ENCODE measurements at regions not wholly inside any gene's neighbourhood (a gene's known extent, or its start where the extent isn't known, plus 50 kb on each side); places are given as distances from the start of the nearest gene placed in this dataset.

- DNase-seq: no peak
Observed at GRCh38 chr11:113579292-113579940, 104.2 kb upstream of the DRD2 start.

DNA sequence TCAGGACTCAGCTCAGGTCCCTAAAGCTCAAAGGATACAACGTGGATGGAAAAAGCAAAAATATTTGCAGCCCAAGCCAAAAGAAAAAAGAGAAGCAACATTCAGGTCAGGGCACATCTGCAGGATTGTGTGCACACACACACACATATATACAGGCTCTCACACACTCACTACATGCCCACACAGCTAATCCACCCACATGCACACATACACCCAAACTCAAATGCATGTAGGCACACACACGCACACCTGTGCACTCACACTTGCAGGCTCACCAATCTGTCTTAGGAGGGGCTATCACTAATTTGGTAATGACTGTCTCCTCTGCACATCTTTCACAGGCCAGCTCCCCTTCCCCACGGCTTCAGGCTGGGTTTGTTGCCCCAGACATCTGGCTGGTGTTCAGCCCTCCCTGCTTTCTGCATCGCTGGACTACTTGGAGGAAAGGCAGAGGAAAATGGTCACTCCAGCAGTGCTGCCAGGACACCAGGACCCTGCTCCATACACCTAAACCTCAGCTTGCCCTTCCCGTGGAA, 103.6 kb upstream of the DRD2 start:
- no peak for DNase-seq

- DNase-seq: no peak
Observed at GRCh38 chr11:113578033-113578380, 102.8 kb upstream of the DRD2 start.

DNA sequence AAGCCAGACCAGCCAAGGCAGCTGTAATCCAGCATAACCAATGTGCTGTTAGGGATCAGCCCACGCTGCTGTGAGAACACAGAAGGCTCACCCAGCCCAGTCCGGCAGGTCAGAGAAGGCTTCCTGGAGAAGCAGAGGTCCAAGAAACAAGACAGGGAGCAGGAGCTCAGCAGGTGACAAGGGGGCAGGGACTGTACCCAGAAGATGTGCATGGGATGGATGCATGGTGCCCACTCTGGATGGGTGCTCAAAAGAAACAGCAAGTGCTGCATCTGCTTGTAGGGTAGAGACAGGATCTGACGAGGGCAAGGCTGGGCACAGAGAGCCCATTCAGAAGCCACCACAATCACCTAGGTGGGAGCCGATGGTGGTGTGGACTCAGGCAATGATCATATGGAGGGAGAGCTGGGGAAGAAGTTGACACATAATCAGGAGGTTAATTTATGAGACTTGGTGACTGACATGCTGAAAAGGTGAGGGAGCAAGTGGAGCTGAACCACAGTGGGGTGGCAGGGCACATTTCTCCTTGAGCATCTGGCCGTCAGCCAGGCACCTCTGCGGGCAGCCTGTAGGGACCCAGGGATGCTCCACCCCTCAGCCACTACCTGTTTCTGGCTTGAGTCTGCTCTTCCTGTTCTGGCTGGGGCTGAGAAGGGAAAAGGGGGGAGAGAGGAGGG, 102.3 kb upstream of the DRD2 start:
- no peak for DNase-seq

DNA sequence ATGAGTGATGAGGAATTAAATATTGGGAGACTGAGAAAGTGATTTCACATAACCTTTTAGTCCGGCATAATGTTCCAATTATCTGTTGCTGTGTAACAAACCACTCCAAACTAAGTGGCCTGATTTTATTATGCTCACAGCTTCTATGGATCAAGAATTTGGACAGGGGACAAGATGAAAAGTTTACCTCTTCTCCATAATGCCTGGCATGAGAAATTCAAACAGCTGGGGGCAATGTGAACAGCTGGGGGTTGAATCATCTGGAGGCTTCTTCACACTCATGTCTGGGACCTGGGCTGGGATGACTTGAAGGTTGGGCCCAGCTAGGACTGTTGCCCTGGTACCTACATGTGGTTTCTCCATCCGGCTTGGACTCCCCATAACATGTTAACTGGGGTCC, 99.4 kb upstream of the DRD2 start:
- DNase-seq: no peak

- no peak for DNase-seq
Observed at GRCh38 chr11:113574171-113574570, 99.0 kb upstream of the DRD2 start.

- DNase-seq: no peak
Observed at GRCh38 chr11:113572136-113572735, 97.0 kb upstream of the DRD2 start.

DNA sequence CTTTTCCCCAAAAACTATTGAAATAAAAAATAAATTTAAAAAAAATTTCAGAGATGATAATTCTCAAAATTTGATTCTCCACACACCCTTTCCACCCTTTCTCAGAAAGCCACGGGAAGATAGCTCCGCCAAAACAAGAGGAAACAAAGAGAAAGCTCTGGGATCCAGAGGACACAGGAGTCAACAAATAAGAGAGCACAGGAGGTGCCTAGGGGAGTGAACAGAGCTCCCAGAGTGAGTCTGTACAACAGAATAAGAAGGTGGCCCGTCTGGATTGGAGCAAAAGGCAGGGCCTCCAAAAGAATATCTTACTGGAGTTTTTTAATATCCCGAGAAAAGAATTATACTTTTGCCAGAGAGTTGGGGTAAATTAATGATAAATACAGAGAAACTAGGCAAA, 96.3 kb upstream of the DRD2 start:
- no peak for DNase-seq

DNA sequence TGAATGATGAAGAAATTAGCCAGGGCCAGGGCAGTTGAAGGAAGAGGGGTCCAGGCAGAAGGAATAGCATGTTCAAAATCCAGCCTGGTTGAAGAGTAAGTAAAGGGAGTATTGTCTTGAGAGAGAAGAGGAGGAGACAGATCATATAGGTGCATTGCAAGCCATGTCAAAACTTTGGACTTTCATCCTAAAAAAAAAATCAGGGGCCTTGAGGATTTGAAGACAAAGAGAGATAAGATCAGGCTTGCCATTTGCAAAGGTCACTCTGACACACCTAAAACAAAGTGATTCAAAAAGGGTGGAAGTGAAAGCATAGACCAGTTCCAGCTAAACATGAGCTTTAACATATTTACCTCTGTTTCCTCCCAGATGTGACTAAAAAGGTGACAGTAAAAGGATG, 95.7 kb upstream of the DRD2 start:
- DNase-seq: no peak

GRCh38 chr11:113569391-113569790, 94.2 kb upstream of the DRD2 start:
- DNase-seq: no peak

DNA sequence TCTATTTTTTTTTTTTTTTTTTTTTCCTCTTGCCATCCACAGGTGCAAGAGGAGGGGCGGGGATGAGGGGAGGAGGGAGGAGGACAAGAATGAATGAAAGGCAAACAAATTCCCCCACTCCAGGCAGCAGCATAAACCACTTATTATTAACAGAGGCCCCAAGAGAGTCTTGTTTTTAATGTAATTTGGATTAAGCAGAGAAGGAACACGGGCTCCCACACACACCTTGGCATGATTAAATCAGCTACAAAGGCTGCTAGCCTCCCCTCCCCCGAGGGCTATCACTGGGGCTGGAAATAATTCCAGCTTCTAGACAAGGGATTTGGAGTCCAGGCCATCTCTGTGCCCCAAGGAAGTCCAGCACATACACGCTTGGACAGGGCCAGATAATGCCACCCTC, 93.4 kb upstream of the DRD2 start:
- no peak for DNase-seq

GRCh38 chr11:113567867-113568544, 92.8 kb upstream of the DRD2 start:
- no peak for DNase-seq

- DNase-seq: no peak
Observed at GRCh38 chr11:113567097-113567496, 91.9 kb upstream of the DRD2 start.

- DNase-seq: no peak
Observed at GRCh38 chr11:113564527-113565130, 89.4 kb upstream of the DRD2 start.

DNA sequence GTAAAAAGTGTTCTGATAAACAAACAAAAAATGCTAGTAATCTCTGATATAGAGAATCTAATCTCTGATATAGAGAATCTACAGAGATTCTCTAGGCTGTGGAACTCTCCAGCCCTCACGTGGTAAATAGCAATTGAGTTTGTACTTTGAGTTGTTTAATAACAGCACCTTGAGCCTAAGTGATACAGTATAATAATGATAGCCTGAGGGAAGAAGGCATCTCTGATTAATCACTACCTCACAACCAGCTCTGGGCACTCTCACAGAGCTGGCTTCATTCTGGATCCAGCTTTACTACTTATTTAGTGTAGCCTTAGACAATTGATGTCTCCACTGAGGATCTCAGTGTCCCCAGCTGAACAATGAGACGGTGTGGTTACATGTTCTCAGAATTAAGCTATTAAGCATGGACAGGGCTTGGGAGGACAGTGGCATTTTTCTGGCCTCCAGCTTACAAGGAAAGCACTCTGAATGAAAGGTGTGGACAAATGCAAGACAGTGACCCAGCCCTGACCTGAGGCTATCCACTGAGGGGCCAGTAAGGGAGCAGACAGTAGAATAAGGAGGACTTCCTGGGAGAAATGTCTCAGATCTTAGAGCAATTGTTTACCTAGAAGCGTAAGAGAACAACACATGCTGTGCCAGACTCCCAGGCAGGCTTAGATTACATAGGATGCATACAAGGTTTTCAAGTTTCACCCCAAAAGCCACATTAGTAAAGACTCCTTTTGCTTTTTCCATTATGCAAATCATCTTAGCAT, 88.7 kb upstream of the DRD2 start:
- DNase-seq: no peak

- DNase-seq: no peak
Observed at GRCh38 chr11:113562981-113563461, 87.8 kb upstream of the DRD2 start.

DNA sequence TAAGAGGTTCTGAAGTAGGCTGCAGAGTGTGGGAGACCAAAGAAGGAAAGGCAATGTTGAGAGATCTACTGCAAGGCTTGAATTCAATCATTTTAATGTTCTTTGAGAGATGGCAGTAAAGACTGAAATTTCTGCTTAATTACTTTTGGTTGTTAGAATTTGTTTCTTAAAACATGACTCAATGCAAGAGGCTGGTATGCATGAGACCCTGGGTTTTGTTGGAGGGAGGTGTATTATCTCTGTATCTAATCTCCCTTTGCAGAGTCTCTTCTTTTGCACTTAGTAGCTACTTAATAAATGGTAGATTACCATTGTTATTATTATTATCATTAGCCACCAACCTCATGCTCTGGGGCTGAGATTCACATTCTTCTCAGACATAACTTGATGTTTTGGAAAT, 87.4 kb upstream of the DRD2 start:
- DNase-seq: no peak

DNA sequence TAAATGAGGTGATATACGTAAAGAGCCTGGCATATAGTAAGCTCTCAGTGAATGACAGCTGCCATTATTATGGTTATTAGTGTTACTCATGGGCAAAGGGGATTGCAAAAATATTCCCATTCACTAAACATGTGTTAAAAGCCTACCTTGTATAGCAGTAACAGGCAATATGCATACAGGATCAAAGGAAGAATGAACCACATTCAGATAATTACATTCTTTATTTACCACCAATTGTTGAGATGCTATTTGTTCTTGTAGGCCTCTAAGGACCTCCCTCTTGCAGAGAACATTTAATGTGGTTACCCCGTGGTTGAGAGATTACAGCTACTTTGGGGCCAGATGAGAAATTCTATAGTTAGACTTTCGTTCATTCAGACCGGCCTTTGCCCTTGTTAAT, 82.7 kb upstream of the DRD2 start:
- DNase-seq: no peak

- DNase-seq: no peak
Observed at GRCh38 chr11:113556036-113556435, 80.8 kb upstream of the DRD2 start.

- no peak for DNase-seq
Observed at GRCh38 chr11:113555071-113555619, 79.9 kb upstream of the DRD2 start.

DNA sequence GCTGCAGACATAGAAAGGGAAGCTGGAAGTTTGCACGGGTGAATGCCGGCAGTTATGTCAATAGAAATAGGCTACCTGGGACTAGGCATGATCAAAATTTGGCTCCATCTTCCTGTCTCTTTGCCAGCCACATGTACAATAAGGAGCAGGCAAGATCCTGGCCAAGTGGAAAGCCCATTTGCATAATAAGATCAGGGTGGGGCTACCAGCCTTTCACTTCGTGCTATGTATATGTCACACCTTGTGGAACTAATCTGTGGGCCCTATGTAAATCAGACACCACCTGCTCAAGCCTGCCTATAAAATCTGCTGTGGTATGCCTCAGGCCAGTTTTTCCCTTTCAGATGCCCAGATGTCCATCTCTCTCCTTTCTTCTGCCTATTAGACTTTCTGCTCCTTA, 79.3 kb upstream of the DRD2 start:
- no peak for DNase-seq

GRCh38 chr11:113553915-113554314, 78.7 kb upstream of the DRD2 start:
- no peak for DNase-seq
